NCI-H128 (cell line): ENCODE measurements at regions not wholly inside any gene's neighbourhood (a gene's known extent, or its start where the extent isn't known, plus 50 kb on each side); places are given as distances from the start of the nearest gene placed in this dataset.

ENCODE experiments used
- DNase-seq: peaks from one replicate; lab custom pipeline; 2025; ENCODE audit not compliant: unreplicated experiment; lab: John Stamatoyannopoulos, UW

DNA sequence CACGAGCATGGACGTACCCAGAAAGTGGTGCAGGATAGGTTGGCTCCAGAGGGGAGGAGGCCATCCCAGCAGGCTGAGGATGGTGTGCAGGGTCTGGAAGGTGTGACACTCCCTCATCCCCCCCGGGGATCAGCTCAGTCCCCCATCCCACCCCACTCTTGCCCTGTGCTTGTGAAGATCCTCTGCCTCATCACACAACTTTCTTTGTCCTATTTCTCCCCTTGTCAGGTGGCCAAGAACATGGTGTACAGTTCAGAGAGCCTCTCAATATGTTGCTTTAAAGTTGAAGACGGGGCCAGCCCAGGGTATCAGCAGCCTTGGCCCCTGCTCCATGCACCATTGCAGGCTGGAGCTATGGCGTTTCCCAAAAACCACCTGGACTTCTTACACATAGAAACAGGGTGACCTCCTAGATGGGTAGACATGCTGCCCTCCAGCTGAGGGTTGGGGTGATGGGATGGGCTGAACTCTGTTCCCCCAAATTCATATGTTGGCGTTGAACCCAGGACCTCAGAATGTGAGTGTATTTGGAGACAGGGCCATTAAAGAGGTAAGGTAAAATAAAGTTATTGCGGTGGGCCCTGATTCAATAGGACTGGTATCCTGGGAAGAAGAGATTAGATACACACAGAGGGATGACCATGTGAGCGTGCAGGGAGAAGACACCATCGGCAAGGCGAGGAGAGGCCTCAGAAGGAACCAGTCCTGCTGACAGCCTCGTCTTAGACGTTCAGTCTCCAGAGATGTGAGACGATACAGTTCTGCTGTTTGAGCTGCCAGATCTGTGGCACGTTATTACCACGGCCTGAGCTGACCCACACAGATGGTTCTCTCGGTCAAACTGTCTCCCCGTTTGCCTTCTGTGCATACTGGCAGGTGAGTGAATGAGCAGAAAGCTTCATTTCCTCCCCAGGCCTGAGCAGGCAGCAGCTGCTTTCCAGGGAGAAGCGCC is 272.5 kb downstream of the GADD45G start:
- no peak for DNase-seq

DNA sequence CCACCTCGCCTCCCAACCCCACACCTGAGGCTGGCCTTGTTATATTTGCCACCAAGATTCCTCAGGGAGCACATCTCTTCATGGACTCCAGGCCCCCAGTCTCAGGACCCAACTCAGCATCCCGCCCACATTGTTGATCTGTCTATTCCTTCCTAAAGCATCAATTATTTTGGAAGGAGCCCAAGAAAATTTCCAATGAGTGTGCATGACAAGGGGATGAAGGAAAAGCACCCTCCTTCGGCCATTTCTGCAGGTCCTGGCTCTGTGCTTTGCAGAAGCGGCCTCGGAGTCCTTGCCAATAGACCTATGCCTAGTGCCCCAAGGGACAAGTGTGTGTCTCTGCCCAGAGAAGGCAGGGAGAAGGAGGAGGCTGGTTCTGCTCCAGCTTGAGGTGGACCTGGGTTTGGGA is 273.2 kb downstream of the GADD45G start:
- DNase-seq: no peak

- DNase-seq: no peak
Measured at GRCh38 chr9:89878687-89879086, 273.9 kb downstream of the GADD45G start.

DNA sequence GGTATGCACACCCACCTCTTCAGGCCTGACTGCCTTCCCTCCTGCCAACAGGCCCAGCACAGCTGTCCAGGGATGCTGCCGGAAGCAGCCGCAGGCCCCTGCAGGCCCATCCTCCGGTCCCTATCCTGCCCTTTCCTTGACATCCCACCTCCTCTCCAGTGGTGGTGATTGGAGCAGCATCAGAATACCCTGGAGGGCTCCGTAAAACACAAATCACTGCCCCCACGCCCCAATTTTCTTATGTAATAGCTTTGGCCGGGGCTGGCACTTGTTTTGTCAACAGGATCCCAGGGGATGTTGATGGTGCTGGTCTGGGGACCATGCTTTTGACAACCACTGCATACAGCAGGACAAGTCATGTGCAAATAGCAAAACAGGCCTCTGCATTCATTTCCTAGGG is 274.5 kb downstream of the GADD45G start:
- DNase-seq: no peak

DNA sequence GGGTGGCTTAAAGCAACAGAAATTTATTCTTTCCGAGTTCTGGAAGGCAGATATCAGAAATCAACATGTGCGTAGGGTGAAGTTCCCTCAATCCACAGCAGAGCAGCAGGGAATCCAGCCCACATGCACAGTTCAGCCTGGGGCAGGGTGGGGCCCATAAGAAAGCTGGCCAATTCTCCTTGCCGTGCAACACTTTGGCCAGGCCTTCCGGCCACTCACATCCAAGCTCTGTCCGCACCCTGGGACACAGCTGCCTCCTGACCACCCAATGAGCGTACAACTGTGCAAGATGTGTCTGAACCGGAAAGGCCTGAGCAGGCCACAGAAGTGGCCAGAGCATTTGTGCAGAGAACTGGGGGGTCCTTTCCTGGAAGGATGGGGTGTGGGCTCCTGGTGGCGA is 274.9 kb downstream of the GADD45G start:
- DNase-seq: no peak

- DNase-seq: no peak
Measured at GRCh38 chr9:89880161-89880560, 275.3 kb downstream of the GADD45G start.

DNA sequence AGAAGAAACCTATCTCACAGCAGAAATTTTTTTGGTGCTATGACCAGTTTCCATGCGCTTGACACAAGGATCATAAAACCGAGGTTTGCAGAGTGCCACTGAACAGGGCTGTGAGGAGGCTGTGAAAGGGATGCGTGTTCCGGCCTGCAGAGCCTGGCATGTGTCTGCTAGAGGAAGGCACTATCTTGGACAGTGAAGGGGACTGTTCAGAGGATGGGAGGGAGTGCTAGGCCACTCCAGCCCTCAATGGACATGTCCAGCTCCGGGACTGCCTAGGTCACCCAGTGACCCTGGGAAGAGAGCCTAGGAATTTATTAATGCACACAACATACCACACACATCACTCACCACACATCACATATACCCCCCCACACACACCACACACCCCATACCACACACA is 275.9 kb downstream of the GADD45G start:
- DNase-seq: no peak

- no peak for DNase-seq
Measured at GRCh38 chr9:89881431-89881830, 276.6 kb downstream of the GADD45G start.

GRCh38 chr9:89882930-89883361 is 278.1 kb downstream of the GADD45G start:
- no peak for DNase-seq

GRCh38 chr9:89883401-89884341 is 278.9 kb downstream of the GADD45G start:
- DNase-seq: no peak

- DNase-seq: no peak
Measured at GRCh38 chr9:89884356-89885083, 279.7 kb downstream of the GADD45G start.

- DNase-seq: no peak
Measured at GRCh38 chr9:89885156-89885555, 280.3 kb downstream of the GADD45G start.

DNA sequence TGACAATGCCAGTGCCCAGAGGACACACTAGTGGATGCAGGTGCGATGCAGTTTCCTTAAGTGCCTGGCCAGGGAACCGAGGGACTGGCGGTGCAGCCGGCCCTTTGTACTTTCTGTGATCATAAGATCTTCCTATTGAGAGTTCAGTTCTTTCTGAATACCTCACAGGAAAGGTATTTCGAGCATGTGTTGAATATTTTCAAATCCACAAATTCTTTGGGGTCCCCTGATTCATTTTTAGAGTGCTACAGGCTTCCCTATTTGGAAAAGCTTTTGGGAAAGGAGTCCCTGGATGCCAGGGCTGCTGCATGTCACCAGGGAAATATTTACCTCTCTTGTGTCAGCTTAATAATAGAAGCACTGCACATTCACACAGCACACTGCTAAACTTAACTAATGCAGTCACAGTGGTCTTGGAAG is 281.5 kb downstream of the GADD45G start:
- no peak for DNase-seq

- no peak for DNase-seq
Measured at GRCh38 chr9:89887286-89887685, 282.5 kb downstream of the GADD45G start.

- no peak for DNase-seq
Measured at GRCh38 chr9:89888233-89888632, 283.4 kb downstream of the GADD45G start.

GRCh38 chr9:89888677-89889076 is 283.9 kb downstream of the GADD45G start:
- DNase-seq: no peak

GRCh38 chr9:89889865-89890264 is 285.1 kb downstream of the GADD45G start:
- no peak for DNase-seq

DNA sequence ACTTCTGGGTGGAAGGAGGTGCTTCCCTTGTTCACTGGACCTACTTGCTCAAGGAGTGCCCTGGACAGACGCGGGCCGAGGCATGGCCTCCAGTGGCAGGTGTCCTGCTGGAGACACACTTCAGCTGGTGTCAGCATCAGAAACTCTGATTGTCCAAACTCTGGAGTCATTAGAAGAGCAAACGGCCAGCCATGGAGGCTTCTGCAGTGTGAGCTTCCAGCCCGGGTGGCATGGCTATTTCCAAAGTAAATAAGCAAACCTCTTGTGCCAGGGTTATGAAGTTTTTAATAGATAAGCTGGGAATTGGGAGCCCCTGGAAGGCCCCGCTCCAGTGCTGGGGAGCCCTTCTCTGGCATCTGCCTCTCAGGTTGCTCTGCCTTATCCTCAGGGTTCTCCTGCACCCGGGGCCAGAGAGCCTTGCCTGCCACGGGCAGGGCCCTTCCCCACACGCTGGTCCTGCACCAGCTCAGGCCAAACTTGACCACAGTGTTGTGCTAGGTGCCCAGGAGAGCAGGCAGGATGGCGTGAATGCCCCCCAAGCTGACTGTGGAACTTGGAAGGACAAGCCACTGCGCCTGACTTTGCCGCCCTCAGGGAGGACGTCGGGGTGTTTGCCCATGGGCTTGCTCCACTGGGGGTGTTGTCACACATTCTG is 285.6 kb downstream of the GADD45G start:
- no peak for DNase-seq

- DNase-seq: no peak
Measured at GRCh38 chr9:89891221-89891590, 286.4 kb downstream of the GADD45G start.

DNA sequence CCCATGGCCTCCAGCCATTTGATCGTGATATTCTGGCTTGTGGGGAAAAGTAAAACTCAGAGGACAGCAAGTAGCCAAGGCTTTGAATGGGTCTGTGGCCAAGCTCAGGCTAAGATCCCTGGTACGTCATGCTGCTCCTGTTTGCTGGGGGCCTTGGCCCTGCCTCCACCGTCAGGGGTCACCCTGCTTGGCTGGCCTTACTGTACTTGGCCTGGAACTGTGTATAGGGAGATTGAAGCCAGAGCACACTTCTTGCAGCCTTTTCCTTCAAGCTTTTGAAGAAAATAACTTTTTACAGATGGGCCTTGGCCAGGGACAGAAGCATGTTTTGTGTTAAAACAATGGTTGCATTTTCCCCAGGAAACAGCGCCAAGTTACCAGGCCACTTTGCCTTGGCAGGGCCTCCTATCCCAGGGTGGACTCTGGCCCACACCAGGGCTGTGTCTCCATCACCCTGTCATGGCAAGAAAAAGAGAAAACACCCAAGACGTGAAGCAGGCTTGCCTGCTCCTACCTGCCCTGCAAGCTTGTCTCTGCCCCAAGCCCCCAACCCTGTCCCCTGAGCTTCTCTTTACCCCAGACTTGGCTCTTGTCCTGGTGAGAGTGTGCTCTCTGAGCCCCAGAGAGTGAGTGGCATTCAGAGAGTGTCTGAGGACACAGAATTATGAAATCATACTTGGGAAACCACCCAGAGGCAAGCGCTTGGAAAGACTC is 286.9 kb downstream of the GADD45G start:
- DNase-seq: no peak
